ENCODE measurements at regions not wholly inside any gene's neighbourhood (a gene's known extent, or its start where the extent isn't known, plus 50 kb on each side); places are given as distances from the start of the nearest gene placed in this dataset.
"Not testable (repeated sequence)": the region's sequence is repeated elsewhere in the genome, so short reads cannot be mapped to it uniquely, and the experiment has no call there.

DNA sequence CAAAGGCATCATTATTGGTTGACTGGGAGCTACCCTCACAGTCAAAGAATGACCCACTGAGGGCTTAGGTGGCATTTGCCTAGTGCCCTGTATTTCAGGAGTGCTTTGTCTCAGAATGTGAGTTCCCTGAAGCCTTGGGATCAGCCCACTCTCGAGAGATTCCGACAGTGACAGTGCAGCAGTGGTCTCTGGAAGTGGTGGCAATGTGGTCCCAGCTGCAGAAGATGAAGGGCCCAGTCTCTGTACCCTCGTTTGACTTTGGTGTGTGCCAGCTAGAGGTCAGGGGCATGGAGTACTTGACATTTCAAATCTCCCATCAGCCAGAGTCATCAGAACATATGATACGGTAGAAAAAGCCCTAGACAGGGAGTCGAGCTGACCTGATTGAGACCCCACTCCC is 153.7 kb downstream of the EFNB1 start:
- Histone ChIP-seq H3K27me3 (replicated peaks; ENCODE audit: control insufficient read depth, insufficient read depth, low read length) (no peaks in the 10 kb centered on the region), H3K36me3 (ENCODE audit: control insufficient read depth, insufficient read depth, low read length) (no peaks in the 10 kb centered on the region), H3K4me3 (replicated peaks; ENCODE audit: low read depth, low read length) (no peak overlapping the region)
- DNase-seq (ENCODE audit: extremely low read depth, insufficient read length), result no peak
- TF ChIP-seq CTCF (IDR thresholded peaks at IDR 0.05; ENCODE audit: insufficient read depth, low read length, poor library complexity, severe bottlenecking), result no peak

DNA sequence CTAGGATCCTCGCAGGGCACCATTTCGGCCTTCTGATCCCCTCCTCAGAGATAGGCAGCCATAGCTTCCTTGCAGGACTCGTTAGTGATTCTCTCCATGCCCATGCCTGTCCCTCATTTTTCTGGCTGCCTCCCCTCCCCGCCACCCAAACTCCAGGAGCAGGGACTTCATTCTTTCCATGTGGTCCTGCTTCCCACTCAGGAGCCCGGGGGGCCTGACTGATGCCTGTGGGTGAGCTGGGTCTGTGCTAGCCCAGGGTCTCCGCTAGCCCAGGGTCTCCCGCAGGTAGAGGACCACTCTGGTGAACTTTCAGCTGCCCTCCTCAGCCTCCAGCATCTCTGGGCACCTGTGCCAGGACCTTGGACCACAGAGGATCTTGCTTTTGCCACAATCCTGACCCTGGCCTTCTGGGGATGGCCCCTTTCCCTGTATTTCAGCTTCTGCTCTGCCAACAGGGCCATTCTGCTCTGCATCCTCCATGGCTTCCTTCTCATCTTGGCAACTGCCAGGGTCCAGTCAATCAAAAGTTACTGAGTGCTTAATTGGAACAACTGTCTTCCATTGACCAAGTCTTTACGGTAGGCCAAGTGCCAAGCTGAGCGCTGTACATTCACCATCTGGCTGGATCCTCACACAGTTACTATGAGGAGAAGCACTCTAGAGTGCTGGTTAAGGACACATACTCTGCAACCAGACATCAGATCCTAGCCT is 152.2 kb downstream of the EFNB1 start:
- H3K36me3 ChIP-seq (ENCODE audit: control insufficient read depth, insufficient read depth, low read length), result no peaks in the 10 kb centered on the region
- no peak for DNase-seq (ENCODE audit: extremely low read depth, insufficient read length)
- TF ChIP-seq CTCF (IDR thresholded peaks at IDR 0.05; ENCODE audit: insufficient read depth, low read length, poor library complexity, severe bottlenecking), result no peak
- H3K4me3 ChIP-seq (replicated peaks; ENCODE audit: low read depth, low read length), result no peak overlapping the region
- no peaks in the 10 kb centered on the region for H3K27me3 ChIP-seq (replicated peaks; ENCODE audit: control insufficient read depth, insufficient read depth, low read length)

GRCh38 chrX:68978655-68979054 is 149.8 kb downstream of the EFNB1 start:
- Histone ChIP-seq H3K4me3 (replicated peaks; ENCODE audit: low read depth, low read length) (no peak overlapping the region), H3K36me3 (ENCODE audit: control insufficient read depth, insufficient read depth, low read length) (no peaks in the 10 kb centered on the region), H3K27me3 (replicated peaks; ENCODE audit: control insufficient read depth, insufficient read depth, low read length) (no peaks in the 10 kb centered on the region)
- no peak for TF ChIP-seq CTCF (IDR thresholded peaks at IDR 0.05; ENCODE audit: insufficient read depth, low read length, poor library complexity, severe bottlenecking)
- no peak for DNase-seq (ENCODE audit: extremely low read depth, insufficient read length)

DNA sequence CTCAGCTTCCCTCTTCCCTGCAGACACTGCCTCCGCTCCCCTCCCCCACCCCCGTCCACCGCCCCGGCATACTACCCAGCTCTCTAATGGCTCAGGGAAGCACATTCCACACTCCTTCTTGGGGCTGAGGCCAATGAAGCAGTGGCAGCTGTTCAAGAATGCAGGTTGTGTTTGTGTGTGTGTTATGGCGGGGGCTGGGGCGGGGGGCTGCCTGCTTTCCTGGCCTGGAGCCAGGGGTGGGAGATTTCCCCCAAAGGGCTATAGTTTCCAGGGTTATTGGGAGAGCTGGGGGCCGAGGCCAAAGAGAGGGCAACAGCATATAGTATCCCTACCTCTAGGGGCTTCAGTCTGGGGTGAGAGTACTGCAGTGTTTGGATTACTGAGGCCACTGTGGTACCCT is 149.4 kb downstream of the EFNB1 start:
- Histone ChIP-seq H3K4me3 (replicated peaks; ENCODE audit: low read depth, low read length) (no peak overlapping the region), H3K36me3 (ENCODE audit: control insufficient read depth, insufficient read depth, low read length) (no peaks in the 10 kb centered on the region), H3K27me3 (replicated peaks; ENCODE audit: control insufficient read depth, insufficient read depth, low read length) (no peaks in the 10 kb centered on the region)
- TF ChIP-seq CTCF (IDR thresholded peaks at IDR 0.05; ENCODE audit: insufficient read depth, low read length, poor library complexity, severe bottlenecking), result no peak
- DNase-seq (ENCODE audit: extremely low read depth, insufficient read length), result no peak

DNA sequence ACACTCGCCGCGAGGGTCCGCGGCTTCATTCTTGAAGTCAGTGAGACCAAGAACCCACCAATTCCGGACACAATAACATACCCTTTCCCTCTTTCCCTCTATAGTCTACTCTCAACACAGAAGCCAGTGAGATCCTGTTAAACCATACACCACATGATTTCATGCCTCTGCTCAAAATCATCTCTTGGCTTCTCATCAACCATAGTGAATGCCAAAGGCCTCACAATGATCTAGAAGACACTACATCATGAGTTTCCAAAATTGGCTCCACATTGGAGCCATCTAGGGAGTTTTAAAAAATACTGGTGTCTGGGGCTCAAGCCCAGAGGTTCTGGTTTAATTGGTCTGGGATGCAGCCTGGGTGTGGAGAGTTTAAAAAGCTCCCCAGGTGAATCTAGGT is 124.5 kb downstream of the EFNB1 start:
- no peak overlapping the region for H3K4me3 ChIP-seq (replicated peaks; ENCODE audit: low read depth, low read length)
- TF ChIP-seq CTCF (IDR thresholded peaks at IDR 0.05; ENCODE audit: insufficient read depth, low read length, poor library complexity, severe bottlenecking), result no peak
- DNase-seq (ENCODE audit: extremely low read depth, insufficient read length), result no peak
- H3K27me3 ChIP-seq (replicated peaks; ENCODE audit: control insufficient read depth, insufficient read depth, low read length), result no peaks in the 10 kb centered on the region; the same call in 1 of the 2 replicates
- H3K36me3 ChIP-seq (ENCODE audit: control insufficient read depth, insufficient read depth, low read length), result no peaks in the 10 kb centered on the region

DNA sequence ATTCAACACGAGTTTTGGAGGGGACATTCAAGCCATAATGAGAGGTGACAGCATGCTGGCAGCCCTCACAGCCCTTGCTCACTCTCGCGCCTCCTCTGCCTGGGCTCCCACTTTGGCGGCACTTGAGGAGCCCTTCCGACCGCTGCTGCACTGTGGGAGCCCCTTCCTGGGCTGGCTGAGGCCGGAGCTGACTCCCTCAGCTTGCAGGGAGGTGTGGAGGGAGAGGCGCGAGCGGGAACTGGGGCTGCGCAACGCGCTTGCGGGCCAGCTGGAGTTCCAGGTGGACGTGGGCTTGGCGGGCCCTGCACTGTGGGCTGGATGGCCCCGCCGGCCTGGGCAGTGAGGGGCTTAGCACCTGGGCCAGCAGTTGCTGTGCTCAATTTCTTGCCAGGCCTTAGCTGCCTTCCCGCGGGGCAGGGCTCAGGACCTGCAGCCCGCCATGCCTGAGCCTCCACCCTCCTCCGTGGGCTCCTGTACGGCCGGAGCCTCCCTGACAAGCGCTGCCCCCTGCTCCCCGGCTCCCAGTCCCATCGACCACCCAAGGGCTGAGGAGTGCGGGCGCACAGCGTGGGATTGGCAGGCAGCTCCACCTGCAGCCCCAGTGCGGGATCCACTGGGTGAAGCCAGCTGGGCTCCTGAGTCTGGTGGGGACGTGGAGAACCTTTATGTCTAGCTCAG is 123.3 kb downstream of the EFNB1 start:
- H3K27me3 ChIP-seq (replicated peaks; ENCODE audit: control insufficient read depth, insufficient read depth, low read length); DNase-seq (ENCODE audit: extremely low read depth, insufficient read length); H3K36me3 ChIP-seq (ENCODE audit: control insufficient read depth, insufficient read depth, low read length); H3K4me3 ChIP-seq (replicated peaks; ENCODE audit: low read depth, low read length): not testable (repeated sequence)

All from GM06990 (cell line).